BJ (cell line): ENCODE measurements at regions not wholly inside any gene's neighbourhood (a gene's known extent, or its start where the extent isn't known, plus 50 kb on each side); places are given as distances from the start of the nearest gene placed in this dataset.

ENCODE experiments used
- CTCF ChIA-PET: fragments of 350-600 bp; formaldehyde crosslinking; extraction: SDS; loops from one replicate; lab custom pipeline; 2021; ENCODE audit warnings: antibody characterized with exemption, inconsistent platforms; lab: Yijun Ruan, JAX
- POLR2A ChIA-PET: fragments of 300-600 bp; sonication (Branson Sonifier 250); formaldehyde crosslinking; extraction: SDS; loops from one replicate; lab custom pipeline; 2021; ENCODE audit warnings: antibody characterized with exemption; lab: Charles Lee
- DNase-seq: peaks from one replicate; pipeline ENCODE4 v3.0.0-alpha.2; 2011; ENCODE audit warnings: low read depth
- H3K27me3 ChIP-seq: 2 replicates; pipeline ENCODE4 v1.6.0; 2011; ENCODE audit warnings: low read length; ENCODE audit not compliant: control insufficient read depth, insufficient read depth
- H3K36me3 ChIP-seq: 2 replicates; pipeline ENCODE4 v1.5.1; 2011; ENCODE audit warnings: low read length; ENCODE audit not compliant: control insufficient read depth, insufficient read depth
- H3K4me3 ChIP-seq: 2 replicates; pipeline ENCODE4 v1.5.1; 2011; ENCODE audit warnings: low read depth, mild to moderate bottlenecking, control low read depth, low read length
- TF ChIP-seq, protein P1 (sequence below): IDR thresholded peaks from 2 replicates; pipeline ENCODE4 v1.5.1; 2011; ENCODE audit warnings: low read depth, mild to moderate bottlenecking, control low read depth, inconsistent platforms, low read length, moderate library complexity; ENCODE audit not compliant: insufficient read depth

DNA sequence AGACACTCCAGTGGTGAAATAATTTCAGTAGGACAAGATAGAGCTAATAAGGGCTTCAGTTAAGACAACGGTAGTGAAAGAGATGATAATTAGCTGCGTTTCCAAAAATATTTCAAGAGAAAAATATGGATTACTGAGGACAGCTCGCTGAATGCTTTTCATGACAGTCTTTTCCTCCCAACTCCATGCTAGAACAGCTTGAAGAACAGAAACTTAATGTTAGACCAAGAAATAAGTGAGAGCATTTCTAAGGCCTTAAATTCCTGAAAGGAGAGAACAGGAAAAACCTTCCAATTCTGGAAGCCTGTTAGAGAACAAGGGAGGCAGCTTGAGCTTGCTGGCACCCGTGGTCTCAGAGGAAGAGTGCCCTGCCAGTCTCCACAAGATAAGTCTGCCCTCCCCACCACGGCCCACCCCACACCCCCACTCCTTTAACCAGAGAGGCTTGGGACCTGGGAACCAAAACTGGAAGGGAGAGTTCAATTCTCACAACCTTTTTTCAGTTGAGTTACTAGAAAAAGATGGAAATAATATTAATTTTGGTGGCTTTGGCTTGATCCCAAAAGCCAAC lies 1148.0 kb upstream of the CELF2 start:
- H3K27me3 ChIP-seq: no peaks in the 10 kb centered on the region
- ChIA-PET CTCF (no interaction called here), POLR2A (no interaction called here)
- TF ChIP-seq, protein P1, sequence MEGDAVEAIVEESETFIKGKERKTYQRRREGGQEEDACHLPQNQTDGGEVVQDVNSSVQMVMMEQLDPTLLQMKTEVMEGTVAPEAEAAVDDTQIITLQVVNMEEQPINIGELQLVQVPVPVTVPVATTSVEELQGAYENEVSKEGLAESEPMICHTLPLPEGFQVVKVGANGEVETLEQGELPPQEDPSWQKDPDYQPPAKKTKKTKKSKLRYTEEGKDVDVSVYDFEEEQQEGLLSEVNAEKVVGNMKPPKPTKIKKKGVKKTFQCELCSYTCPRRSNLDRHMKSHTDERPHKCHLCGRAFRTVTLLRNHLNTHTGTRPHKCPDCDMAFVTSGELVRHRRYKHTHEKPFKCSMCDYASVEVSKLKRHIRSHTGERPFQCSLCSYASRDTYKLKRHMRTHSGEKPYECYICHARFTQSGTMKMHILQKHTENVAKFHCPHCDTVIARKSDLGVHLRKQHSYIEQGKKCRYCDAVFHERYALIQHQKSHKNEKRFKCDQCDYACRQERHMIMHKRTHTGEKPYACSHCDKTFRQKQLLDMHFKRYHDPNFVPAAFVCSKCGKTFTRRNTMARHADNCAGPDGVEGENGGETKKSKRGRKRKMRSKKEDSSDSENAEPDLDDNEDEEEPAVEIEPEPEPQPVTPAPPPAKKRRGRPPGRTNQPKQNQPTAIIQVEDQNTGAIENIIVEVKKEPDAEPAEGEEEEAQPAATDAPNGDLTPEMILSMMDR: no peak
- no peak for DNase-seq
- H3K36me3 ChIP-seq: no peaks in the 10 kb centered on the region
- no peak overlapping the region for H3K4me3 ChIP-seq

DNA sequence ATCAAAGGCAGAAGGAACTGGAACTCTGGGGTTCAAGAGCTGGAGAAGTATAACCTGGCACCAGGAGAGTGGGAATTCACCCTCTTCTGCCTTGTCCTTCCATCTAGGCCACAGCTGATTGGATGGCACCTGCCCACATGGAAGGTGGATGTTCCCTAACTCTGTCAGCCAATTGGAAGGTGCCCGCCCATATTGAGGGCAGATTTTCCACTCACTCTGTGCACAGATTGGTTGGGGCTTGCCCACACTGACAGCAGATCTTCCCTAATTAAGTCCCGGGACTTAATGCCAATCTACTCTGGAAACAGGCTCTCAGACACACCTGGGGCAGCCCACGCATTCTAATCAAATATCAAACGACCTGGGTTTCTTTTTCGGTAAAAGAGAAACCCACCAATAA lies 1142.3 kb upstream of the CELF2 start:
- Histone ChIP-seq H3K27me3 (no peaks in the 10 kb centered on the region), H3K36me3 (no peaks in the 10 kb centered on the region), H3K4me3 (no peak overlapping the region)
- TF ChIP-seq, protein P1: no peak
- ChIA-PET CTCF (no interaction called here), POLR2A (no interaction called here)
- no peak for DNase-seq

DNA sequence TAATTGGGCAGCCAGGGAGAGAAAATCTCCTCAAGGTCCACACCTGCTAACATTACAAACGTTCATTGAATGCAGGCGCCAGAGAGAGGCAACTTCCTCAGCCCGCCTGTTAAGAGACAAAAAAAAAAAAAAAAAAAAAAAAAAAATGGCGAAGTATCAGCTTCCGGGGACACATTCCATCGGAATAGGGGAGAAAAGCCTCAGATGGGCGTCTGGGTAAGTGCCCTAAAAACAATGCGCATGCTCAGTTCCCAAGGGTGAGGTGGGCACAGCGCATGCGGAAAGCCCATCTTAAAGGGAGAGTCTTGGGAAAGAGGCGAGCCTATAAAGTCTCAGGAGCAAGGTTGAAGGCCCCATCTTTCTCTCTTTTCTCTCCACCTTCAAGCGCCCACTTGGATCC lies 1139.7 kb upstream of the CELF2 start:
- CTCF ChIA-PET: no interaction called here
- H3K27me3 ChIP-seq: no peaks in the 10 kb centered on the region
- TF ChIP-seq, protein P1: no peak
- DNase-seq: no peak
- H3K36me3 ChIP-seq: no peaks in the 10 kb centered on the region
- POLR2A ChIA-PET: no interaction called here
- H3K4me3 ChIP-seq: no peak overlapping the region

DNA sequence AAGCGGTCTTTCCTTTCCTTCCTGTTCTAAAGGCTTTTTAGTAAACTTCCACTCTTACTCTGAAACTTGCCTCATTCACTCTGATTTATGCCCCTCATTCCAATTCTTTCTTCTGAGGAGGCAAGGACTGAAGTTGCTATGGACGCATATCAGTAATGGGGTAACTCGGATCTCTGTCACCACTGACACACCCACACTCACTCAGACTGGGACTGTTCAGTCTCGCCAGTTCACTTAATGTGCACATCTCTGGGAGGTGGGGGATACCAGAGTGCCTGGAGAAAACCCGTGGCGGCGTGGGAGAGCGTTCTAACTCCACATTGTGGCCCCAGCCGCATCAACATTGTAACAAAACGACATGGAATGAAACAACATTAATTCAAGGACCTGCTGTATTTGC lies 1139.3 kb upstream of the CELF2 start:
- no peak for DNase-seq
- Histone ChIP-seq H3K4me3 (no peak overlapping the region), H3K36me3 (no peaks in the 10 kb centered on the region), H3K27me3 (no peaks in the 10 kb centered on the region)
- TF ChIP-seq, protein P1: no peak
- CTCF ChIA-PET: no interaction called here
- POLR2A ChIA-PET: no interaction called here

DNA sequence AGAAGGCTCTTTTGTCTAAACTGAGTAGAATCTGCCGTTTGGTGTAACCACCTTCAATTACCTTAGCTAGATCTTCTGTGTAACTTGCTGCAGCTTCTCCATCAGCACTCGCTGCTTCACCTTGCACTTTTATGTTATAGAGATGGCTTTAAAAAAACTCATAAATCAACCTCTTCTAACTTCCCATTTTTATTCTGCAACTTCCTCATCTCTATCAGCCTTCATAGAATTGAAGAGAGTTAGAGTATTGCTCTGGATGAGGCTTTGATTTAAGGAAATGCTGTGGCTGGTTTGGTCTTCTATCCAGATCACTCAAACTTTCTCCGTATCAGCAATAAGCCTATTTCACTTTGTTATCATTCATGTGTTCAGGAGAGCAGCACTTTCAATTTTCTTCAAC lies 1131.9 kb upstream of the CELF2 start:
- no peak overlapping the region for H3K4me3 ChIP-seq
- H3K36me3 ChIP-seq: no peaks in the 10 kb centered on the region
- H3K27me3 ChIP-seq: no peaks in the 10 kb centered on the region
- TF ChIP-seq, protein P1: no peak
- ChIA-PET POLR2A (no interaction called here), CTCF (no interaction called here)
- DNase-seq: no peak
